ENCODE measurements at regions not wholly inside any gene's neighbourhood (a gene's known extent, or its start where the extent isn't known, plus 50 kb on each side); places are given as distances from the start of the nearest gene placed in this dataset.

DNA sequence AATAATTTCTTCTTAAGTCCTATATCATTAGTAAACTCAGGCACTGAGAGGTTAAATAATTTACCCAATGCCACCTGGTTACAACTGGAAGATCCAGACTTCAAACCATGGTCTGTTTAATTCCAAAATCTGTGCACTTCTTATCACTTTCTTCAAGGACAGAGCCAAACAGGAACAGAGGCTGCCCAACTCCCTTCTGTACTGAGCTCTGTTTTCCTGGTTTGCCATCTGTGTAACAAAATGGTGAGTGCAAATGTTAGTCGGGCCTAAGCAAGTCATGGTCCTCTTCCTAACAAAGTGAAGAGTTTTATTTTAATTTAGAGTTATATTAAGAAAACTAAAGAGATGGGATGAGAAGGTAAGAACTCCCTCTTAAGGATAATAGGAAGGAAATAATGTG is 80.6 kb upstream of the CCL2 start:
- Histone ChIP-seq H3K4ac (ENCODE audit: low read depth, low read length) (peak overlapping the region; percentile 31; the same call in 1 of the 2 replicates), H3K18ac (ENCODE audit: low read depth, low read length) (no peak overlapping the region), H2AFZ (replicated peaks; ENCODE audit: low read length, poor library complexity) (no peak overlapping the region), H3K56ac (ENCODE audit: extremely low read depth, insufficient read depth, low read length) (no peak overlapping the region), H3K9ac (ENCODE audit: low read depth, low read length) (no peak overlapping the region), H2BK15ac (ENCODE audit: low read depth, low read length) (no peak overlapping the region), H2BK20ac (ENCODE audit: low read depth, low read length) (peak overlapping the region; percentile 50; the same call in 1 of the 2 replicates), H2AK9ac (replicated peaks; ENCODE audit: low read depth, low read length, poor library complexity) (no peak overlapping the region), H2BK120ac (ENCODE audit: low read depth, low read length) (peak overlapping the region; percentile 37; the same call in 1 of the 2 replicates), H3K4me3 (ENCODE audit: insufficient read depth, low read depth, low read length) (no peak overlapping the region), H3K14ac (replicated peaks; ENCODE audit: low read depth, low read length) (no peak overlapping the region), H3K4me1 (ENCODE audit: control insufficient read depth, insufficient read depth, low read length) (peaks cover 21% of the 10 kb centered on the region), H4K8ac (ENCODE audit: low read depth in 2 of 2, low read length in 2 of 2) (0 out of 4 replicates have a peak overlapping the region, but pooled peaks of 1 of the 2 experiments have one; percentile 11), H4K91ac (ENCODE audit: insufficient read depth, low read depth, low read length) (no peak overlapping the region), H3K4me2 (ENCODE audit: low read depth, low read length) (no peak overlapping the region), H2BK5ac (ENCODE audit: low read depth, low read length, poor library complexity, severe bottlenecking) (no peak overlapping the region), H4K20me1 (ENCODE audit: insufficient read depth, low read length) (no peaks in the 10 kb centered on the region), H3K9me3 (ENCODE audit: control insufficient read depth, insufficient read depth, low read length) (no peaks in the 10 kb centered on the region), H3K79me1 (ENCODE audit: low read depth in 1 of 2, low read length in 2 of 2) (no peaks in the 10 kb centered on the region), H3K27ac (ENCODE audit: insufficient read depth, low read length) (no peak overlapping the region), H3K23ac (ENCODE audit: low read depth, low read length) (no peak overlapping the region), H3K27me3 (ENCODE audit: control insufficient read depth, insufficient read depth, low read length) (no peaks in the 10 kb centered on the region), H3K9me1 (ENCODE audit: insufficient read depth, low read length) (peaks cover 16% of the 10 kb centered on the region), H4K5ac (ENCODE audit: low read depth, low read length) (no peak overlapping the region), H3K36me3 (ENCODE audit: control insufficient read depth, insufficient read depth, low read length) (no peaks in the 10 kb centered on the region), H2AK5ac (ENCODE audit: low read depth, low read length) (peak overlapping the region; percentile 51)
- dilution Hi-C loops (cut with HindIII; ENCODE audit: low sequenced_read_pairs, unreplicated experiment) (no loop called here), in situ Hi-C loops (cut with MboI; ENCODE audit: low sequenced_read_pairs) (no loop called here), intact Hi-C loops (cut with micrococcal nuclease) (no loop called here)
- ChIA-PET CTCF (no interaction called here), POLR2A (ENCODE audit: unreplicated experiment) (no interaction called here)
- WGBS, 2 experiments (ENCODE audit: extremely low coverage in 2 of 2, insufficient read length in 1 of 2), result no CpG with 5 or more reads among the region's 1 CpG
- no peak for DNase-seq
- ATAC-seq (ENCODE audit: low read depth), result no peak
- BruUV-seq (replicated peaks), result no TSS peak
- TF ChIP-seq MXI1 (IDR thresholded peaks at IDR 0.05; ENCODE audit: borderline replicate concordance, low read depth, low read length), result no peak

All from IMR-90 (cell line).